NCI-H345 treated with DMSO at 0.1 percent for 48 hours (cell line): ENCODE measurements at regions not wholly inside any gene's neighbourhood (a gene's known extent, or its start where the extent isn't known, plus 50 kb on each side); places are given as distances from the start of the nearest gene placed in this dataset.

Experiments used
- DNase-seq: peaks from one replicate; lab custom pipeline; 2025; ENCODE audit not compliant: unreplicated experiment; lab: John Stamatoyannopoulos, UW

GRCh38 chr17:73803964-73804435 lies 159.8 kb upstream of the SDK2 start:
- DNase-seq, result no peak

- no peak for DNase-seq
These were observed 162.5 kb upstream of the SDK2 start for GRCh38 chr17:73806768-73807167.

GRCh38 chr17:73813201-73813600 lies 169.0 kb upstream of the SDK2 start:
- no peak for DNase-seq

- no peak for DNase-seq
These were observed 169.8 kb upstream of the SDK2 start for GRCh38 chr17:73814075-73814474.

- DNase-seq, result no peak
These were observed 171.2 kb upstream of the SDK2 start for GRCh38 chr17:73815474-73815873.

GRCh38 chr17:73819440-73820395 lies 175.5 kb upstream of the SDK2 start:
- no peak for DNase-seq

- DNase-seq, result no peak
These were observed 176.6 kb upstream of the SDK2 start for GRCh38 chr17:73820686-73821448.

- no peak for DNase-seq
These were observed 177.4 kb upstream of the SDK2 start for GRCh38 chr17:73821665-73822064.

GRCh38 chr17:73822371-73822770 lies 178.1 kb upstream of the SDK2 start:
- DNase-seq, result no peak

GRCh38 chr17:73823684-73824083 lies 179.4 kb upstream of the SDK2 start:
- no peak for DNase-seq

- no peak for DNase-seq
These were observed 180.1 kb upstream of the SDK2 start for GRCh38 chr17:73824321-73824720.

- DNase-seq, result no peak
These were observed 182.1 kb upstream of the SDK2 start for GRCh38 chr17:73826181-73826871.

GRCh38 chr17:73826872-73827228 lies 182.6 kb upstream of the SDK2 start:
- no peak for DNase-seq

GRCh38 chr17:73827627-73828291 lies 183.5 kb upstream of the SDK2 start:
- no peak for DNase-seq

GRCh38 chr17:73829676-73830280 lies 185.5 kb upstream of the SDK2 start:
- no peak for DNase-seq

- DNase-seq, result no peak
These were observed 187.5 kb upstream of the SDK2 start for GRCh38 chr17:73831699-73832098.

GRCh38 chr17:73833775-73834488 lies 189.7 kb upstream of the SDK2 start:
- DNase-seq, result no peak

- no peak for DNase-seq
These were observed 190.6 kb upstream of the SDK2 start for GRCh38 chr17:73834684-73835343.

GRCh38 chr17:73835605-73836004 lies 191.4 kb upstream of the SDK2 start:
- no peak for DNase-seq
